ENCODE measurements at regions not wholly inside any gene's neighbourhood (a gene's known extent, or its start where the extent isn't known, plus 50 kb on each side); places are given as distances from the start of the nearest gene placed in this dataset.

DNA sequence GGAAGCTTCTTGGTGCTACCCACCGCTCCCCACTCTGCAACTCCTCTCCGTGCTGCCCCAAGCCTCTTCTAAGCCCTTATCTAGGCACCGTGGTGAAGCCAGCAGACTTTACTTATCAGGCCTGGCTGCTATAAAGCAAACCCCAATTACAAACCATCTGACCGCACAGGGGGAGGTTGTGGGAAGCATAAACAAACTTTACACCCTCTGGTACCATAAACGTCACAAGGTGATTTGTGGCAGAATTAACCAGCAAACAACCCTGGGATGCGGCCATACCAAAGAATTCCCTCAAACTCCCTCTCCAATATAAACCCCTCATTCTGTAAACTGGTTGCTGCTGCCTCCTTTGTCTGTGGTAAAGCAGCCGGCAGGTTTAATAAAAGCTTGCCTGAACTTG, 55.2 kb downstream of the MAGEC2 start:
- no peak for DNase-seq (ENCODE audit: low read depth)

DNA sequence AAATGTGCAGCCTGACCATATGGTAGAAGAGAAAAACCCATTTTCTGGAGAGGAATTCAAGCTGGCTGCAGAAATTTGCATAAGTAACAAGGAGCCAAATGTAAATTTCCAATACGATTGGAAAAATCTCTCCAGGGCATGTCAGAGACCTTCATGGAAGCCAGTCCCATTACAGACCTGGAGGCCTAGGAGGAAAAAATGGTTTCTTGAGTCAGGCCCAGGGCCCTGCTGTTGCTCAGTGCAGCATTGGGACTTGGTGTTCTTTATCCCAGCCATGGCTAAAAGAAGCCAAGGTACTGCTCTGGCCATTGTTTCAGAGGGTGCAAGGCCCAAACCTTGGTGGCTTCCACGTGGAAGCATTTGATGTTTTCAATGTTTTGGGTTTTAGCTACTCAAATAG, 70.6 kb downstream of the MAGEC2 start:
- no peak for DNase-seq (ENCODE audit: low read depth)

DNA sequence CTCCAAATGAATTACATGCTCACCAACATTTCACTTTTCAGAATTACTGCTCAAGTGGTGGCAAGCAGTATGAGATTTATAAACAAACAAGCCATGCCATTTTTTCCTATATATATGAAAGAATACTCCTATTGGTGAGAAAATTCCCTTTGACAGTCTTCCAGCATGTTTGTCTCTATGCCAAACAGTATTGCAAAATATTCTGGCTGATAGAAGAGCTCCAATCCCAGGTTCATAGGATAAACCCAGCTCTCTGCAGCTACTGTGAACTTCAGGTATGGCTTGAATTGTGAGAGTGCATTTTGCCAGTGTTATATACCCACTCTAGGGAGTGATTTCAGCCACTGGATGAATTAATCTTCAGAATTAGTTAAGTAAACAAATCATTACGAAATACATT, 108.8 kb downstream of the MAGEC2 start:
- DNase-seq (ENCODE audit: low read depth): no peak

DNA sequence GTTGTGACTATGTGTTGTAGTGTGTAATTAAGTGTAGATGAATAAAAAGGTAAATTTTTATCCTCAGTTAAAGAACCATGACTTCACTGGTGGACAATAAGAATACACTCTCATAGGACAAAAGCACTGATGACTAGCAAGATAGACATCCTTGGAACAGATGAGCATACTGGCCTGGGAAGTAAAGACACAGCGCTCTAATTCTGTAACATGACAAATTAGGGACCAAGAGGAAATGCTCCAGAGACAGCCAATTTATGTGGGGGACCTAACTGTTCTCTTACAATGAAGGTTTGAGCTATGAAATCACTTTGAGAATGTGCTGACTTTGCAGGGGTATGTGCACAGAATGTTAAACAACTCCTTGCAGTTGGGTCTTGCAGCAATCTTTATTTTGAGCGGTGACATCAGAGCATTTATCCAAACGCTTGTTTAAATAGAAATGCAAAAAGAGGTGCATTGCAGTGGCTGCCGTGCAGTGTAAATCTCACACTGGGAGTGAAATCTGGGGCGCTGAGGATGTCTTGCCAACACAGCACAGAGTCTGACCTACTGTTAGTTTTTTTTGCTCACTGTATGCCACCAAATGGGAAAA, 109.3 kb downstream of the MAGEC2 start:
- DNase-seq (ENCODE audit: low read depth): peak; percentile 9

DNA sequence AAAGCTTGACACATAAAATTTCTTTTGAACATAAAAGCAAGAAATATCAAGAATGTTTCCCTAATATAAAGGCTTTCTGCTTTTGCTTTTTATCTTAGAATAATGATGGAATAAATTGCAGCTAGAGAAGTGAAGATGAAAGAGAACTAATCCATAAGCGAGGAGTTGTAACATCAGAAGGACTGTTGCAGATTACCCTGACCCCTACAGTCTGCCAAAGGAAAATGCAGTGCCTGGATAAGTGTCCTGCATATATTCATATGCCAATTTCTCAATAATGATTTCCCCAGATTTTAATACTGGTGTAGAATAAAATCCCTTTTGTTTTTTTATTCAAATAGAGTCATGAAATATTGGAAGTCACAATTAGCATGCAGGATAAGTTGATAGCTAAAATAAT, 115.9 kb downstream of the MAGEC2 start:
- DNase-seq (ENCODE audit: low read depth): no peak

DNA sequence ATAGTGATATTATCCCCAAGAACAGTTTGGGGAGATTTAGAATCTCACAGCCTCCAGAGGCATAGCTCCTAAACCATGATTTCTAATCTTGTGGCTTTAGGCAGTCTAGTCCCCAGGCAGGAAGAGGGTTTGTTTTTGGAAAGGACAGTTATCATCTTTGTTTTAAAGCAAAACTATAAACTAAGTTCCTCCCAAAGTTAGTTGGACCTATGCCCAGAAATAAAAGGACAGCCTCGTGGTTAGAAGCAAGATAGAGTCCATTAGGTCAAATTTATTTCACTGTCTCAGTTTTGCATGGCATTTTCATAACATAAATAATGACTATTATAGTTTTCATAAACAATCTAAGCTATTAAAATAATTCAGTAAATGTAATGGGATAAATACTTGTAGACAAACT, 120.5 kb downstream of the MAGEC2 start:
- no peak for DNase-seq (ENCODE audit: low read depth)

DNA sequence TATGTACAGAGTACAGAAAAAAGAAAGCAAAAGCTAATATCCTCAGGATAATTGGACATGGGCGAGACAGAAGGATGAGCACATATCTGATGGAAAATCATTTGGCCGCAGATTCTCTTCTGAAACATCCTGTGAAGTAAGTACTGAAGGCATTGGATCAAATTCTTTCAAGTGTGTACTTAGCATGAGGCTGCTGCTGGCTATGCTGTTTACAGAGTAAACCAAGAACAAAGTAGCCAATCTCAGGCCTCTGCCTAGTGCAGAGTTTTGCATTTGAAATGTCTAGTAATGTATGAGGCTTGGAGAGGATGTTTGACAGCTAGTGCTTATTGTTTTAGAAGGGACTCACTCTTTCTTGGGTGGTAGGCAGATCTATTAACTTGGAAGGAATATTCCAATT, 128.5 kb downstream of the MAGEC2 start:
- no peak for DNase-seq (ENCODE audit: low read depth)

DNA sequence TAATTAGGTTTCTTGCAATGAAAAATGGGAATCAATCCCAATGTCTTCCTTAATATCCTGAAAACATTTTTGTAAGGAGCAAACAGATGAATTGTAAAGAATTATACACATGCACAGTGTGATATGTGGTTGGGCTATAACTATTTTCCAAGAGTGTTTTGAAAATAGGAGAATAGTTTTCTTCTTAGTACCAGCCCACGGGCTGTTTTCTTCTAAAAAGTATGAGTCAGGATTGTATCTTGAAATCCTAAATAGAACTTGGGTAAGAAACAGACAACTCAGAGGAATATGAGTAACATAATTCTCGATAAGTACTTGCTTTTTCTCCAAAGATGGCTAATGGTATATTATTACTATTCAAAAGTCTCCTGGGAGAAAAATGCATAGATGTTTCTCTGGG, 136.7 kb downstream of the MAGEC2 start:
- DNase-seq (ENCODE audit: low read depth): peak; percentile 5

DNA sequence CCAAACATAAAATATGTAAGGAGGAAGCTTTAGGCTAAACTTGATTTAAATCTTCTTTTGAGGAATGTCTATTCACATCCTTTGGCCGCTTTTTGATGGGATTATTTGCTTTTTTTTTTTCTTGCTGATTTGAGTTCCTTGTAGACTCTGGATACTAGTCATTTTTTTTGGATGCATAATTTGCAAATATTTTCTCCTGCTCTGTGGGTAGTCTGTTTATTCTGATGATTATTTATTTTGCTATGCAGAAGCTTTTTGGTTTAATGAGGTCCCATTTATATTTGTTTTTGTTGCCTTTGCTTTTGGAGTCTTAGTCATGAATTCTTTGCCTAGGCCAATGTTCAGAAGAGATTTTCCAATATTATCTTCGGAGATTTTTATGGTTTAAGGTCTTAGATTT, 144.9 kb downstream of the MAGEC2 start:
- DNase-seq (ENCODE audit: low read depth): peak; percentile 3

DNA sequence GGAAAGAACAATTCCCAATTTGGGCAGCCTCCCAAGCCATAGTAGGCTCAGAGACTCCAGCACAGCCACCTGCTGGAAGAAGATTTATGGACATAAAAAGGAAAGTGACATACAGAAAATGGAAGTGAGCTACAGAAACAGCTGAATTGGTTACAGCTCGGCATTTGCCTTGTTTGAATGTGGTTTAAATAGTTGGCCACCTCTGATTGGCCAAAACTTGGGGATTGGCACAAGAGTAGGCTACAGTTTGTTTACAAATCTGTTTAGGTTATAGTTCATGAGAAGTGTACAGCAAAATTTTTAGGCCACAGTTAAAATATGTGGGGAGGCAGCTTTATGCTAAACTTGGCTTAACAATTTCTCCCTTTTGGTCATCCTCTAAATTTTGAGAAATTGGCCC, 150.4 kb downstream of the MAGEC1 start:
- DNase-seq (ENCODE audit: low read depth): no peak

DNA sequence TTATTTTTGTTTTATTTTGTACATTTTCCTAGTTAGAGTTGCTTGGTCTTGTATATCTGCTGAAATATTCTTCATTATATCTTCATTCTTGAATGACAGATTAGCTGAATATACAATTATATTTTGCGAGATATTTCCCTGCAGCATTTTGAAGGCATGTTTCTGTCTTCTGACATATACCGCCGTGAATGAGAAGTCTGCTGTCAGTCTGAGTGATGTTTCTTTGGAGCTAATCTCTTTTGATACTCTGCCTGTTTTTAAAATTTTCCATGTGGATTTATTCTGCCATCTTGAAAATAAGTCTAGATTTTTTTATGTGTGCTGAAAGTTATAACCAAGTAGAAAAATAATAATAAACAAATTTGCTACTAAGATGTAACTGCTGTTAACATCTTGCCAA, 148.5 kb downstream of the MAGEC1 start:
- no peak for DNase-seq (ENCODE audit: low read depth)

DNA sequence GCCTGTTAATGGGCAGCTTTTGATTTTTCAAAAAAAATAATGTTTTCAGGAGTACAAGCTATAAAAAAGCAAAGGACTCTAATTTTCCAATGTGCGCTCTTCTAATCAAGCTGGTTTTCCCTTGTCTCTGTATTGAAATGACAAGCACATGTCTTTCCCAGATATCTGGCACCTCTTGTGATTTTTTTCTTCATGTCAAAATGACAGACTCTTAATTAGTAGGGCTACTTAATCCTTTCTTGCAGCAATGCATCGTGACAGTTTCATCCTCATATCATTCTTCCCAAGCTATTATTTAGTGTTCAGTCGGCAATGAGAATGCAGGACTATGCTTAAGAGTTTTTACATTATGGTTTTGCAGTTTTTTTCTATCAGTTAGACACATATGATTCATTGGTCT, 139.5 kb downstream of the MAGEC1 start:
- no peak for DNase-seq (ENCODE audit: low read depth)

DNA sequence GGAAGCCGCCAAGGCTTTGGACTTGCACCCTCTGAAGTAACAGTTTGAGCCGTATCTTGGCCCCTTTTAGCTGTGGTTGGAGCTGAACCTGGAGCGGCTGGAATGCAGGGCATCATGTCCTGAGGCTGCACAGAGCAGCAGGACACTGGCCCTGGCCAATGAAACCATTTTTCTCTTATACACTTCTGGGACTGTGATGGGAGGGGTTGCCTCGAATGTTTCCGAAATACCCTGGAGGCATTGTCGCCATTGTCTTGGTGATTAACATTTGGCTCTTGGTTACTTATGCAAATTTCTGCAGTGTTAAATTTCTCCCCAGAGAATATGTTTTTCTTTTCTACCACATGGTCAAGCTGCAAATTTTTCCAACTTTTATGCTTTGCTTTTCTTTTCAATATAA, 137.2 kb downstream of the MAGEC1 start:
- no peak for DNase-seq (ENCODE audit: low read depth)

DNA sequence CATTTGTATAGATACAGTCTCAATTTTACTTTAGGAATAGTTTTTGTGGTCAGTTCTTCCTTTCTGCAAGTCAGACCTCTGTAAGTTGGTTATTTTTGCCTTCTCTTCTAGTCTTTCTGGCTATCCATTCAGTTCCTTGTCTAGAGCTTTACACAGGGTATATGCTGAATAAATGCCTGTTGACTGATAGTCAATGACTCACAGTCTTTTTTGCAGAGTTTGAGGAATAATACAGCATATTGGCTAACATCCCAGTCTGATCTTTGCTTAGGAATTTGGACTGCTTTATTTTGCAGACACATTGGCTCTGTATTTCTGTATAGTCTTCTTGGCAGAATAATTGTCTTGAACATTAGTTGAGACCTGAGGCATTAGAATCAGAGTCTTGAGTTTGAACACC, 132.4 kb downstream of the MAGEC1 start:
- DNase-seq (ENCODE audit: low read depth): no peak

DNA sequence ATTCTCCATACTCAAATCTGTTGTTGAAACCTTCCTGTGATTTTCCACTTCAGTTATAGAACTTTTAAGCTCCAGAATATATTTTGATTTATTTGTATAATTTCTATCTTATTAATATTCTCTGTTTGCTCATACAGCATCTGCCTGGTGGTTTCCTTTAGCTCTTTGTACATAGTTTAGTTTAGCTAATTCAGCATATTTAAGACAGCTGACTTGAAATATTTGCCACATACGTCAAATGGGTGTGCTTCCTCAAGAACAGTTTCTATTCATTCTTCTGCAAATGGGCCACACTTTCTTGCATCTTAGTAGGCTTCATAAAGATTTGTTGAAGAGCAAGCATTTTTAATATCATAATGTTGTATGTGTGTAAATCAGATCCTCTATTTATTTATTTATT, 101.8 kb downstream of the MAGEC1 start:
- DNase-seq (ENCODE audit: low read depth): no peak

DNA sequence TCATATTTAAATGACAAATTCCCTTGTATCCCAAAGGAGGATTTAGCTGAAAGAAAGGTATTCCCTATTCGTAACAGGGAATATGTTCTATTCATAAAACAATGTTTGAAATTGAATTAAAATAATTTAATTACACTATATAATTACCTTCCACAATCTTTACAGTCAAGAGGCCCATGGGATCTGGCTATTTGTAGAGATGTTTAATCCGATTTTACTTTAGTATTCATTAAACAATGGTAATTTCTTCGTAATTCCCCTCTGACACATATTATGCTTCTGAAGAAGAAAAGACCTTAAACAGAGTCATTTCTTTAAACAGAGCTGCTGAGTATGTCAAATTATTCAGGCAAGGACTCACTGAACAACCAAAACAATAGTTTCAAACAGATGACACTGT, 98.8 kb downstream of the MAGEC1 start:
- DNase-seq (ENCODE audit: low read depth): no peak

DNA sequence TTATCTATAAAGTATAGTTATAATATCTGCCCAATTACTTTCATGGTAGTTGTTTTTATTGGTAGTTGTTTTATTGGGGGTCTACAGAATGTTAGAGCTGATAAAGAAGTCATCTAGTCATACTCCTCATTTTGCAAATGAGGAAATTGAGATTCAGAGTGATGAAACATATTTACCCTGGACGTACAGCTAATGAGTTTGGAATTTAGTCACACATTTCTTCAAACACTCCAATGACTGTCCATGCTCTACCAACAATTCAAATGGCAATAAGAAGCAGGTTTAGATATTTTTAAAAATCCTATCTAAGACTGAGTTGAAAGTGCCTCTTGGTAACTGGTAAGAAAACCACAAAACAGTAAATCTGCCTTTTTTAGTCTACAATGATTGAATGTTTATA, 98.2 kb downstream of the MAGEC1 start:
- no peak for DNase-seq (ENCODE audit: low read depth)

DNA sequence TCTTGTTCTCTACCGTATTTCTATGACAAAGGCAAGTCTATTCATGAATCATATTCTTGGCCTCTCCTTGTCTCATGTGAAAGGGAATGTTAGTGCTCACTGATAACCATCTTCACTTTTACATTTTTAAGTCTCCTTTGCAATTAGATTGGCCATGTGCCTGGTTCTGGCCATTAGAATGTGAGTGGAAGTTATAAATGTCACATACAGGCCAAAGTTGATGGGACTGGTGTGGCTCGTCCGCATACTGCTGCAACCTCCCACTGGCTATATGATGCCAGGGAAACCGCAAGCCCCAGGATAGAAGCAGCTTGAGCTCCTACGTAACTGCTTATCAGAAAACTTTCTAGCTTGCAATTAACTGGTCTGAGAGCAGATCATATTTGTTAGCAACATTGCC, 86.1 kb downstream of the MAGEC1 start:
- DNase-seq (ENCODE audit: low read depth): no peak

DNA sequence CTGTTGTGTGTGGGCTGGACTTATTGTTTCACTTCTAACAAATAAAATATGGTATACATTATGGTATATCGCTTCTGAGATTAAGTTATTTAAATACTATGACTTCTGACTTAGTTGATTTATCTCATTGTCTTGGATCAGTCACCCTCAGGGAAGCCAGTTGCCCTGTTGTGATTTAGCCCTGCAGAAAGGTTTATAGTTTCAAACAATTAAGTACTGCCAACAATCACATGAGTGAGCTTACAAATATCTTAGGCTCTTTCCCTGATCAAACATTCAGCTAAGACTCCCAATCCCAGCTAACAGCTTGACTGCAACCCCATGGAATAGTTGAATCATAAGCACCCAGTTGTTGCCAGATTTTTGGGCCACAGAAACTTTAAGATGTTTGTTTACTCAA, 85.4 kb downstream of the MAGEC1 start:
- no peak for DNase-seq (ENCODE audit: low read depth)

DNA sequence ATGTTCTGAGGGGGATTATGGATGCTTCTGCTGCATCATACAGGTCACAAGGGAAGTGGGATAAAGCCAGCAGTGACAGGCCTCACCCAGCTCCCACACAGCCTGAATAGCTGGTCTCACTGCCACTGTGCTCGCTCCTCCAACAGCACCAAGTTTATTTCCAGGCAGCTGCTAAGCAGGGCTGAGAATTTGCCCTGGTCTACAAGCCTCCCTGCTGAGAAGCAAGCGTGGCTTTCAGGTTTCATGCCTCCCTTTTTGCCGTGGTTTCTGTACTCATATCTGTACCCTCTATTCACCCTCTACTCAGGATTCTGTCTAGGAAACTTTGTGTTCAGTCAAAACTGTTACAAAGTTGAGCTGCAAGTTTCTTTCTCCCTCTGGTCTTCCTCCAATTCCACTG, 78.6 kb downstream of the MAGEC1 start:
- no peak for DNase-seq (ENCODE audit: low read depth)

DNA sequence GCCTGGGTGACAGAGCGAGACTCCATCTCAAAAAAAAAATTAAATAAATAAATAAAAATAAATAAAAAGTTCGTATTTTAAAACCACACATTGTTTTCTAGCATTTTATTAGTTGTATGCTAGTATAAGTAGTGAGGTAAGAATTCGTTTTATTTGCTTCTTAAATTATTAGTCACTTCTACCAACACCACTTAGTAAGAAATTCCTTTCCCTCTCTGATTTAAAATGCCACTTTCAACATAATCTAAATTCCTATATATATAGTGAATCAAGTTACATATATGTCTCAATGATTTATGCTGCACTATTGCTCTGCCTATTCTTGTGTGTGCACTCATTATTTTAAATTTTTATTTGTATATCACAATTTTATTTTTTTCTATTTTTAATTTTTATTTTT, 72.1 kb downstream of the MAGEC1 start:
- no peak for DNase-seq (ENCODE audit: low read depth)

DNA sequence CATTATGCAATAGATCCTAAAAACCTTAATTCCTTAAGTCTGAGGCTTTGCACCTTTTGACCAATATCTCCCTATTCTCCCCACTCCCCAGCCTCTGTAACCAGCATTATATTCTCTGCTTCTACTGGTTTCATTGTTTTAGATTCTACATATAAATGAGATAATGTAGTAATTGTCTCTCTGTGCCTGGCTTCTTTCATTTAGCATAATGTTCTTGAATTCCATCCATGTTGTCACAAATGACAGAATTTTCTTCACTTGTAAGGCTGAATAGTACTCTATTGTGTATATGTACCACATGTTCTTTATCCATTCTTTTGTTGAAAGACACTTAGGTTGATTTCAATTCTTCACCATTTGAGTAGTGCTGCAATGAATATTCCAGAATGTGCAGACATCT, 66.0 kb downstream of the MAGEC1 start:
- no peak for DNase-seq (ENCODE audit: low read depth)

DNA sequence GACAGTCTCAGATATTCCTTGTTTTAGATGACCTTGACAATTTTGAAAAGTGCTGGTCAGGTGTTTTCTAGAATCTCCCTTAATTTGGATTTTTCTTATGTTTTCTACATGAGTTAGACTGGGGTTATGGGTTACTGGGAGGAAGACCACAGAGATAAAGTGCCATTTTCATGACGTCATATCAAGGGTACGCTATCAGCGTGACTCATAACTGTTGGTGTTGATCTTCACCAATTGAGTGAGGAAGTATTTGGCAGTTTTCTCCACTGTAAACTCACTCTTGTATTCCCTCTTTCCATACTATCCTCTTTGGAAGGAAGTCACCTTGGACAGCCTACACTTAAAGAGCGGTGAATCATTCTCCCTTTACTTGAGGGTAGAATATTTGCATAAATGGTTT, 56.9 kb downstream of the MAGEC1 start:
- DNase-seq (ENCODE audit: low read depth): no peak

Measured in GM04503 (cell line).